ENCODE measurements at regions not wholly inside any gene's neighbourhood (a gene's known extent, or its start where the extent isn't known, plus 50 kb on each side); places are given as distances from the start of the nearest gene placed in this dataset.
"Not testable (repeated sequence)": the region's sequence is repeated elsewhere in the genome, so short reads cannot be mapped to it uniquely, and the experiment has no call there.

GRCh38 chr2:42973726-42974125 lies 181.3 kb upstream of the HAAO start:
- no peak for DNase-seq (ENCODE audit: low spot score)

- not testable (repeated sequence) for DNase-seq (ENCODE audit: low spot score)
Measured at GRCh38 chr2:42972933-42973516, 180.6 kb upstream of the HAAO start.

- no peak for DNase-seq (ENCODE audit: low spot score)
Measured at GRCh38 chr2:42971947-42972736, 179.8 kb upstream of the HAAO start.

GRCh38 chr2:42971381-42971780 lies 179.0 kb upstream of the HAAO start:
- no peak for DNase-seq (ENCODE audit: low spot score)

- DNase-seq (ENCODE audit: low spot score), result no peak
Measured at GRCh38 chr2:42970151-42970550, 177.8 kb upstream of the HAAO start.

GRCh38 chr2:42969231-42970150 lies 177.1 kb upstream of the HAAO start:
- no peak for DNase-seq (ENCODE audit: low spot score)

GRCh38 chr2:42967959-42968674 lies 175.7 kb upstream of the HAAO start:
- DNase-seq (ENCODE audit: low spot score), result no peak

GRCh38 chr2:42965910-42966309 lies 173.5 kb upstream of the HAAO start:
- DNase-seq (ENCODE audit: low spot score), result no peak

GRCh38 chr2:42965196-42965595 lies 172.8 kb upstream of the HAAO start:
- no peak for DNase-seq (ENCODE audit: low spot score)

GRCh38 chr2:42964439-42965083 lies 172.2 kb upstream of the HAAO start:
- DNase-seq (ENCODE audit: low spot score), result no peak

- no peak for DNase-seq (ENCODE audit: low spot score)
Measured at GRCh38 chr2:42963452-42964068, 171.2 kb upstream of the HAAO start.

GRCh38 chr2:42962508-42962953 lies 170.1 kb upstream of the HAAO start:
- DNase-seq (ENCODE audit: low spot score), result no peak

GRCh38 chr2:42961961-42962360 lies 169.6 kb upstream of the HAAO start:
- no peak for DNase-seq (ENCODE audit: low spot score)

- DNase-seq (ENCODE audit: low spot score), result no peak
Measured at GRCh38 chr2:42961385-42961811, 169.0 kb upstream of the HAAO start.

- no peak for DNase-seq (ENCODE audit: low spot score)
Measured at GRCh38 chr2:42960842-42961180, 168.4 kb upstream of the HAAO start.

GRCh38 chr2:42960002-42960841 lies 167.8 kb upstream of the HAAO start:
- DNase-seq (ENCODE audit: low spot score), result no peak

- no peak for DNase-seq (ENCODE audit: low spot score)
Measured at GRCh38 chr2:42959234-42960001, 167.0 kb upstream of the HAAO start.

- DNase-seq (ENCODE audit: low spot score), result no peak
Measured at GRCh38 chr2:42958741-42959233, 166.4 kb upstream of the HAAO start.

- no peak for DNase-seq (ENCODE audit: low spot score)
Measured at GRCh38 chr2:42957861-42958301, 165.5 kb upstream of the HAAO start.

Data from hematopoietic multipotent progenitor cell treated with erythropoietin and hydrocortisone succinate and interleukin-3 and kit ligand, for 15 days (in vitro differentiated cells).